ENCODE measurements at regions not wholly inside any gene's neighbourhood (a gene's known extent, or its start where the extent isn't known, plus 50 kb on each side); places are given as distances from the start of the nearest gene placed in this dataset.

GRCh38 chr17:70825321-70826125 lies 656.2 kb downstream of the KCNJ2 start:
- no peak overlapping the region for H2AK5ac ChIP-seq (ENCODE audit: low read length)
- H4K91ac ChIP-seq (ENCODE audit: low read depth, low read length) = no peak overlapping the region
- no peak overlapping the region for H3K4ac ChIP-seq (ENCODE audit: low read depth, low read length)
- no peak overlapping the region for H3K18ac ChIP-seq (ENCODE audit: low read length)
- no peak overlapping the region for H3K9ac ChIP-seq (ENCODE audit: low read length)
- H3K4me3 ChIP-seq (ENCODE audit: low read depth, low read length) = no peak overlapping the region
- H3K27me3 ChIP-seq (ENCODE audit: insufficient read depth, low read length) = no peaks in the 10 kb centered on the region
- H3K4me1 ChIP-seq (ENCODE audit: control insufficient read depth in 1 of 2, insufficient read depth in 2 of 2, low read length in 2 of 2) = no peaks in the 10 kb centered on the region
- no peak overlapping the region for H4K12ac ChIP-seq (ENCODE audit: low read depth, low read length)
- H3K36me3 ChIP-seq (ENCODE audit: control insufficient read depth in 1 of 2, insufficient read depth in 2 of 2, low read length in 2 of 2) = no peaks in the 10 kb centered on the region
- H2BK12ac ChIP-seq (ENCODE audit: low read length) = no peak overlapping the region
- H3K27ac ChIP-seq (ENCODE audit: low read depth, low read length) = no peak overlapping the region
- no CpG with 5 or more reads among the region's 2 CpGs for WGBS (ENCODE audit: extremely low coverage, insufficient coverage, insufficient read length)
- no peak overlapping the region for H3K14ac ChIP-seq (ENCODE audit: low read length)
- no peak overlapping the region for H4K8ac ChIP-seq (ENCODE audit: low read depth, low read length)
- H3K79me2 ChIP-seq (ENCODE audit: control insufficient read depth, insufficient read depth, low read length, poor library complexity) = no peaks in the 10 kb centered on the region
- no peak for DNase-seq
- H2BK120ac ChIP-seq (ENCODE audit: insufficient read depth, low read length, poor library complexity) = no peak overlapping the region
- no peak overlapping the region for H2AFZ ChIP-seq (ENCODE audit: insufficient read depth, low read length, poor library complexity)
- H3K79me1 ChIP-seq (ENCODE audit: low read length) = no peaks in the 10 kb centered on the region
- no peak overlapping the region for H2BK5ac ChIP-seq (ENCODE audit: low read depth, low read length, poor library complexity)
- no peak overlapping the region for H3K4me2 ChIP-seq (ENCODE audit: low read length)
- no peaks in the 10 kb centered on the region for H3K9me3 ChIP-seq (ENCODE audit: insufficient read depth, low read depth, low read length)
- no peak overlapping the region for H3K23ac ChIP-seq (ENCODE audit: low read length)

- Histone ChIP-seq H3K18ac (ENCODE audit: low read length) (no peak overlapping the region), H3K4ac (ENCODE audit: low read depth, low read length) (no peak overlapping the region), H3K23ac (ENCODE audit: low read length) (no peak overlapping the region), H3K27ac (ENCODE audit: low read depth, low read length) (no peak overlapping the region), H3K4me2 (ENCODE audit: low read length) (no peak overlapping the region), H2BK5ac (ENCODE audit: low read depth, low read length, poor library complexity) (no peak overlapping the region), H3K79me2 (ENCODE audit: control insufficient read depth, insufficient read depth, low read length, poor library complexity) (no peaks in the 10 kb centered on the region), H3K36me3 (ENCODE audit: control insufficient read depth in 1 of 2, insufficient read depth in 2 of 2, low read length in 2 of 2) (no peaks in the 10 kb centered on the region), H3K4me1 (ENCODE audit: control insufficient read depth in 1 of 2, insufficient read depth in 2 of 2, low read length in 2 of 2) (no peaks in the 10 kb centered on the region), H3K9ac (ENCODE audit: low read length) (no peak overlapping the region), H2BK12ac (ENCODE audit: low read length) (no peak overlapping the region), H3K4me3 (ENCODE audit: low read depth, low read length) (no peak overlapping the region), H2AFZ (ENCODE audit: insufficient read depth, low read length, poor library complexity) (no peak overlapping the region), H2AK5ac (ENCODE audit: low read length) (no peak overlapping the region), H3K14ac (ENCODE audit: low read length) (no peak overlapping the region), H3K9me3 (ENCODE audit: insufficient read depth, low read depth, low read length) (no peaks in the 10 kb centered on the region), H3K27me3 (ENCODE audit: insufficient read depth, low read length) (no peaks in the 10 kb centered on the region), H4K8ac (ENCODE audit: low read depth, low read length) (no peak overlapping the region), H4K91ac (ENCODE audit: low read depth, low read length) (no peak overlapping the region), H3K79me1 (ENCODE audit: low read length) (no peaks in the 10 kb centered on the region), H2BK120ac (ENCODE audit: insufficient read depth, low read length, poor library complexity) (no peak overlapping the region), H4K12ac (ENCODE audit: low read depth, low read length) (no peak overlapping the region)
- DNase-seq = peak in 1 of 2 donors; percentile 63
These were observed 660.5 kb downstream of the KCNJ2 start for GRCh38 chr17:70829876-70830275.

GRCh38 chr17:70834039-70834438 lies 664.7 kb downstream of the KCNJ2 start:
- H3K79me1 ChIP-seq (ENCODE audit: low read length) = no peaks in the 10 kb centered on the region
- H3K4me1 ChIP-seq (ENCODE audit: control insufficient read depth in 1 of 2, insufficient read depth in 2 of 2, low read length in 2 of 2) = no peaks in the 10 kb centered on the region
- H2AK5ac ChIP-seq (ENCODE audit: low read length) = no peak overlapping the region
- no peak overlapping the region for H2BK5ac ChIP-seq (ENCODE audit: low read depth, low read length, poor library complexity)
- H2BK12ac ChIP-seq (ENCODE audit: low read length) = no peak overlapping the region
- no peaks in the 10 kb centered on the region for H3K79me2 ChIP-seq (ENCODE audit: control insufficient read depth, insufficient read depth, low read length, poor library complexity)
- no peak overlapping the region for H2BK120ac ChIP-seq (ENCODE audit: insufficient read depth, low read length, poor library complexity)
- H3K4me2 ChIP-seq (ENCODE audit: low read length) = no peak overlapping the region
- H3K14ac ChIP-seq (ENCODE audit: low read length) = no peak overlapping the region
- WGBS (ENCODE audit: extremely low coverage, insufficient coverage, insufficient read length) = no CpG with 5 or more reads among the region's 3 CpGs
- no peak for DNase-seq
- no peaks in the 10 kb centered on the region for H3K9me3 ChIP-seq (ENCODE audit: insufficient read depth, low read depth, low read length)
- no peak overlapping the region for H3K27ac ChIP-seq (ENCODE audit: low read depth, low read length)
- H3K9ac ChIP-seq (ENCODE audit: low read length) = no peak overlapping the region
- no peak overlapping the region for H2AFZ ChIP-seq (ENCODE audit: insufficient read depth, low read length, poor library complexity)
- no peak overlapping the region for H3K4ac ChIP-seq (ENCODE audit: low read depth, low read length)
- H3K23ac ChIP-seq (ENCODE audit: low read length) = no peak overlapping the region
- H3K36me3 ChIP-seq (ENCODE audit: control insufficient read depth in 1 of 2, insufficient read depth in 2 of 2, low read length in 2 of 2) = no peaks in the 10 kb centered on the region
- no peak overlapping the region for H3K18ac ChIP-seq (ENCODE audit: low read length)
- H4K8ac ChIP-seq (ENCODE audit: low read depth, low read length) = no peak overlapping the region
- no peak overlapping the region for H3K4me3 ChIP-seq (ENCODE audit: low read depth, low read length)
- no peak overlapping the region for H4K91ac ChIP-seq (ENCODE audit: low read depth, low read length)
- no peaks in the 10 kb centered on the region for H3K27me3 ChIP-seq (ENCODE audit: insufficient read depth, low read length)
- H4K12ac ChIP-seq (ENCODE audit: low read depth, low read length) = no peak overlapping the region

GRCh38 chr17:70848785-70849184 lies 679.5 kb downstream of the KCNJ2 start:
- Histone ChIP-seq H3K18ac (ENCODE audit: low read length) (no peak overlapping the region), H3K4ac (ENCODE audit: low read depth, low read length) (no peak overlapping the region), H3K79me2 (ENCODE audit: control insufficient read depth, insufficient read depth, low read length, poor library complexity) (no peaks in the 10 kb centered on the region), H2BK12ac (ENCODE audit: low read length) (no peak overlapping the region), H3K4me2 (ENCODE audit: low read length) (no peak overlapping the region), H3K27ac (ENCODE audit: low read depth, low read length) (no peak overlapping the region), H4K8ac (ENCODE audit: low read depth, low read length) (no peak overlapping the region), H2BK5ac (ENCODE audit: low read depth, low read length, poor library complexity) (no peak overlapping the region), H2BK120ac (ENCODE audit: insufficient read depth, low read length, poor library complexity) (no peak overlapping the region), H3K27me3 (ENCODE audit: insufficient read depth, low read length) (no peaks in the 10 kb centered on the region), H3K4me1 (ENCODE audit: control insufficient read depth in 1 of 2, insufficient read depth in 2 of 2, low read length in 2 of 2) (no peaks in the 10 kb centered on the region), H2AK5ac (ENCODE audit: low read length) (no peak overlapping the region), H3K14ac (ENCODE audit: low read length) (no peak overlapping the region), H3K9ac (ENCODE audit: low read length) (no peak overlapping the region), H3K9me3 (ENCODE audit: insufficient read depth, low read depth, low read length) (no peaks in the 10 kb centered on the region), H3K4me3 (ENCODE audit: low read depth, low read length) (no peak overlapping the region), H3K79me1 (ENCODE audit: low read length) (no peaks in the 10 kb centered on the region), H2AFZ (ENCODE audit: insufficient read depth, low read length, poor library complexity) (no peak overlapping the region), H3K23ac (ENCODE audit: low read length) (no peak overlapping the region), H3K36me3 (ENCODE audit: control insufficient read depth in 1 of 2, insufficient read depth in 2 of 2, low read length in 2 of 2) (no peaks in the 10 kb centered on the region), H4K91ac (ENCODE audit: low read depth, low read length) (no peak overlapping the region), H4K12ac (ENCODE audit: low read depth, low read length) (no peak overlapping the region)
- DNase-seq = no peak
- no CpG with 5 or more reads among the region's 3 CpGs for WGBS (ENCODE audit: extremely low coverage, insufficient coverage, insufficient read length)
